Heart left ventricle (tissue), 13 donors: ENCODE measurements at regions not wholly inside any gene's neighbourhood (a gene's known extent, or its start where the extent isn't known, plus 50 kb on each side); places are given as distances from the start of the nearest gene placed in this dataset.

Experiments used
- CTCF ChIP-seq, 12 donors: fragments of 200-600 bp; sonication (generic) in 4 of 12; IDR thresholded peaks; one replicate each; pipeline versions ENCODE4 v1.5.0 to v1.8.0; 2018 to 2022; ENCODE audit warnings: antibody characterized with exemption in 12 of 12, mild to moderate bottlenecking in 5 of 12
- POLR2A ChIP-seq, 2 donors: fragments of 450-650 bp; IDR thresholded peaks; one replicate each; pipeline ENCODE4 v1.6.1; 2017; ENCODE audit warnings: antibody characterized with exemption in 2 of 2, mild to moderate bottlenecking in 2 of 2, moderate library complexity in 2 of 2
- donor health status: ischemic (EF 13 %, LVEDD 7.1; RV severe dilation, severe dysfunction).
- donor health status: DM: no; HTN: yes; CAD: no.
- donor health status: DM: no; HTN: no; CAD: no.
- donor health status: ischemic (EF 25% LVEDD 6.9; RV normal size, moderate dysfunction).
- donor health status: ischemic (EF 25% LVEDD 5.7; RV mildly dilated, moderate dysfunction).
- donor health status: ischemic (EF 35%, LVEDD 5.7; RV mildly dilated, moderate dysfunction).
- donor health status: nonischemic (EF 11% LVEDD 7.7; RV severe dilation, severe dysfunction).
- donor health status: DM: yes; HTN: yes; CAD: no.
- donor health status: PGD.
- donor health status: ischemic (EF 29% LVEDD 5.4; RV normal size, mild dysfunction).
- donor health status: nonischemic (EF 23%, LVEDD 6.1; RV moderate dilation, normal function).

DNA sequence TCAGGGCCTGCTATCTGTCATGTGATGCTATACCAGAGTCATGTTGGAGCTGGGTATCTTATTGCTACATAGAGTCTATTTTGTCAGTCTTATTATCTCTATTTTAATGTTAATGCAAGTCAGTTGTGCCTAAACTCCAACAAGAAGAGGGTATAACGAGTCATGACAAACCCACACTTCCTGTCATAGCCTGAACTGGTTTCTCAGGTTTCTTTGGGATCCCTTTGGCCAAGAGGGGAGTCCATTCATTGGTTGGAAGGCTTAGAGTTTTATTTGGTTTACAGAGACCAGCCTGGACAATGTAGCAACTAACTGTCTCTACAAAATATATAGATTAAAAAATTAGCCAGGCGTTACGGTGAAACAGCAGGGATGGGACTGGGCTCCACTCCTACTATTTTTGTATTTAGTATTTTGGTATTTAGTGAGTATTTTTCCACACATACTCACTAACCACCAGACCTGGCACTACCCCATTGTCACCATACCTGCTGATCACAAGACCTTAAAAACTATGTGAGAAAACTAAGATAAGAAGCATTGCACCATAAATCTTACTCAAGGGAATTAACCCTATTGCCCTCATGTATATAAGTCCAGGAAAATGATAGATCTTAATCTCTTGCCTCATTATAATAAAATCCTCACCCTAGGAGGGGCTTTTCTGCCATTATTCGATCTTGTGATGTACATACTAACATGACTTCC, 387.5 kb downstream of the IPO8 start:
- no peak for TF ChIP-seq CTCF (IDR thresholded peaks at IDR 0.05)
- TF ChIP-seq POLR2A (IDR thresholded peaks at IDR 0.05), result no peak
